SW 1271 (cell line): ENCODE measurements at regions not wholly inside any gene's neighbourhood (a gene's known extent, or its start where the extent isn't known, plus 50 kb on each side); places are given as distances from the start of the nearest gene placed in this dataset.
"Not testable (repeated sequence)": the region's sequence is repeated elsewhere in the genome, so short reads cannot be mapped to it uniquely, and the experiment has no call there.

Experiments used
- DNase-seq, 2 experiments: peaks; one replicate each; lab custom pipeline; 2025; lab: John Stamatoyannopoulos, UW

GRCh38 chr3:10665592-10665991 is 150.4 kb upstream of the SLC6A11 start:
- DNase-seq = no peak

- DNase-seq = no peak
Observed at GRCh38 chr3:10666621-10667020, 149.4 kb upstream of the SLC6A11 start.

GRCh38 chr3:10667269-10667668 is 148.8 kb upstream of the SLC6A11 start:
- DNase-seq = no peak

GRCh38 chr3:10667901-10668476 is 148.0 kb upstream of the SLC6A11 start:
- DNase-seq = no peak

- no peak for DNase-seq
Observed at GRCh38 chr3:10669490-10670048, 146.5 kb upstream of the SLC6A11 start.

GRCh38 chr3:10672422-10672821 is 143.6 kb upstream of the SLC6A11 start:
- no peak for DNase-seq

GRCh38 chr3:10674578-10674977 is 141.4 kb upstream of the SLC6A11 start:
- no peak for DNase-seq

GRCh38 chr3:10676905-10677304 is 139.1 kb upstream of the SLC6A11 start:
- no peak for DNase-seq

- no peak for DNase-seq
Observed at GRCh38 chr3:10678796-10679376, 137.1 kb upstream of the SLC6A11 start.

GRCh38 chr3:10680796-10681195 is 135.2 kb upstream of the SLC6A11 start:
- no peak for DNase-seq

GRCh38 chr3:10682692-10683091 is 133.3 kb upstream of the SLC6A11 start:
- no peak for DNase-seq

GRCh38 chr3:10683106-10683505 is 132.9 kb upstream of the SLC6A11 start:
- DNase-seq = no peak

- no peak for DNase-seq
Observed at GRCh38 chr3:10688126-10688525, 127.9 kb upstream of the SLC6A11 start.

- DNase-seq = no peak
Observed at GRCh38 chr3:10688548-10689172, 127.4 kb upstream of the SLC6A11 start.

GRCh38 chr3:10692039-10692622 is 123.9 kb upstream of the SLC6A11 start:
- no peak for DNase-seq

GRCh38 chr3:10693457-10693856 is 122.6 kb upstream of the SLC6A11 start:
- DNase-seq = no peak

GRCh38 chr3:10694179-10694578 is 121.8 kb upstream of the SLC6A11 start:
- DNase-seq = no peak

- not testable (repeated sequence) for DNase-seq
Observed at GRCh38 chr3:10695186-10695585, 120.8 kb upstream of the SLC6A11 start.

GRCh38 chr3:10695595-10696285 is 120.3 kb upstream of the SLC6A11 start:
- DNase-seq = no peak

GRCh38 chr3:10697918-10698317 is 118.1 kb upstream of the SLC6A11 start:
- DNase-seq = no peak

GRCh38 chr3:10700821-10701220 is 115.2 kb upstream of the SLC6A11 start:
- no peak for DNase-seq

GRCh38 chr3:10702961-10703740 is 112.9 kb upstream of the SLC6A11 start:
- no peak for DNase-seq
